HG03175 (cell line): ENCODE measurements at regions not wholly inside any gene's neighbourhood (a gene's known extent, or its start where the extent isn't known, plus 50 kb on each side); places are given as distances from the start of the nearest gene placed in this dataset.
"Not testable (repeated sequence)": the region's sequence is repeated elsewhere in the genome, so short reads cannot be mapped to it uniquely, and the experiment has no call there.

Experiments used
- ATAC-seq: cut with Tn5 transposase; IDR thresholded peaks from one replicate; pipeline ENCODE4 v1.9.1; 2021; ENCODE audit warnings: mild to moderate bottlenecking, moderate library complexity; ENCODE audit not compliant: unreplicated experiment

GRCh38 chr2:33958591-33958990 is 359.5 kb upstream of the FAM98A start:
- no peak for ATAC-seq

- no peak for ATAC-seq
Measured at GRCh38 chr2:33949371-33949770, 350.3 kb upstream of the FAM98A start.

- no peak for ATAC-seq
Measured at GRCh38 chr2:33946193-33946592, 347.1 kb upstream of the FAM98A start.

- ATAC-seq = no peak
Measured at GRCh38 chr2:33933203-33933602, 334.1 kb upstream of the FAM98A start.

GRCh38 chr2:33931164-33931563 is 332.1 kb upstream of the FAM98A start:
- ATAC-seq = no peak

GRCh38 chr2:33929467-33929866 is 330.4 kb upstream of the FAM98A start:
- peak; percentile 89 for ATAC-seq

- ATAC-seq = no peak
Measured at GRCh38 chr2:33927756-33928155, 328.7 kb upstream of the FAM98A start.

GRCh38 chr2:33925311-33925710 is 326.2 kb upstream of the FAM98A start:
- ATAC-seq = no peak

- no peak for ATAC-seq
Measured at GRCh38 chr2:33924586-33925169, 325.6 kb upstream of the FAM98A start.

- no peak for ATAC-seq
Measured at GRCh38 chr2:33917252-33917651, 318.2 kb upstream of the FAM98A start.

- no peak for ATAC-seq
Measured at GRCh38 chr2:33913071-33913616, 314.0 kb upstream of the FAM98A start.

GRCh38 chr2:33911327-33911726 is 312.2 kb upstream of the FAM98A start:
- ATAC-seq = no peak

- ATAC-seq = no peak
Measured at GRCh38 chr2:33909945-33910695, 311.0 kb upstream of the FAM98A start.

GRCh38 chr2:33907866-33908265 is 308.8 kb upstream of the FAM98A start:
- no peak for ATAC-seq

GRCh38 chr2:33906129-33906528 is 307.0 kb upstream of the FAM98A start:
- ATAC-seq = not testable (repeated sequence)

- ATAC-seq = no peak
Measured at GRCh38 chr2:33904801-33905200, 305.7 kb upstream of the FAM98A start.

- ATAC-seq = no peak
Measured at GRCh38 chr2:33903701-33904100, 304.6 kb upstream of the FAM98A start.

- no peak for ATAC-seq
Measured at GRCh38 chr2:33903215-33903614, 304.1 kb upstream of the FAM98A start.

- no peak for ATAC-seq
Measured at GRCh38 chr2:33900610-33901009, 301.5 kb upstream of the FAM98A start.

GRCh38 chr2:33897741-33898140 is 298.6 kb upstream of the FAM98A start:
- ATAC-seq = no peak

- no peak for ATAC-seq
Measured at GRCh38 chr2:33893824-33894223, 294.7 kb upstream of the FAM98A start.

GRCh38 chr2:33891616-33892015 is 292.5 kb upstream of the FAM98A start:
- no peak for ATAC-seq
